Heart left ventricle (tissue), 13 donors: ENCODE measurements at regions not wholly inside any gene's neighbourhood (a gene's known extent, or its start where the extent isn't known, plus 50 kb on each side); places are given as distances from the start of the nearest gene placed in this dataset.

ENCODE experiments used
- CTCF ChIP-seq, 12 donors: fragments of 200-600 bp; sonication (generic) in 4 of 12; IDR thresholded peaks; one replicate each; pipeline versions ENCODE4 v1.5.0 to v1.8.0; 2018 to 2022; ENCODE audit warnings: antibody characterized with exemption in 12 of 12, mild to moderate bottlenecking in 5 of 12
- POLR2A ChIP-seq, 2 donors: fragments of 450-650 bp; IDR thresholded peaks; one replicate each; pipeline ENCODE4 v1.6.1; 2017; ENCODE audit warnings: antibody characterized with exemption in 2 of 2, mild to moderate bottlenecking in 2 of 2, moderate library complexity in 2 of 2
- donor health status: ischemic (EF 13 %, LVEDD 7.1; RV severe dilation, severe dysfunction).
- donor health status: DM: no; HTN: yes; CAD: no.
- donor health status: DM: no; HTN: no; CAD: no.
- donor health status: ischemic (EF 25% LVEDD 6.9; RV normal size, moderate dysfunction).
- donor health status: ischemic (EF 25% LVEDD 5.7; RV mildly dilated, moderate dysfunction).
- donor health status: ischemic (EF 35%, LVEDD 5.7; RV mildly dilated, moderate dysfunction).
- donor health status: nonischemic (EF 11% LVEDD 7.7; RV severe dilation, severe dysfunction).
- donor health status: DM: yes; HTN: yes; CAD: no.
- donor health status: PGD.
- donor health status: ischemic (EF 29% LVEDD 5.4; RV normal size, mild dysfunction).
- donor health status: nonischemic (EF 23%, LVEDD 6.1; RV moderate dilation, normal function).

GRCh38 chr2:216571909-216572513, 61.2 kb upstream of the IGFBP2 start:
- TF ChIP-seq CTCF (IDR thresholded peaks at IDR 0.05) (no peak), POLR2A (IDR thresholded peaks at IDR 0.05) (no peak)
